Smooth muscle cell of the brain vasculature (primary cell): ENCODE measurements at regions not wholly inside any gene's neighbourhood (a gene's known extent, or its start where the extent isn't known, plus 50 kb on each side); places are given as distances from the start of the nearest gene placed in this dataset.
"Not testable (repeated sequence)": the region's sequence is repeated elsewhere in the genome, so short reads cannot be mapped to it uniquely, and the experiment has no call there.

ENCODE experiments used
- DNase-seq: peaks from one replicate; pipeline ENCODE4 v3.0.0-alpha.2; 2012; ENCODE audit warnings: low read depth, low spot score

- no peak for DNase-seq
Measured at GRCh38 chr14:98223106-98223505, 1048.9 kb downstream of the BCL11B start.

GRCh38 chr14:98223710-98224109, 1048.3 kb downstream of the BCL11B start:
- not testable (repeated sequence) for DNase-seq

GRCh38 chr14:98226411-98226810, 1045.6 kb downstream of the BCL11B start:
- no peak for DNase-seq

GRCh38 chr14:98227000-98227726, 1044.8 kb downstream of the BCL11B start:
- no peak for DNase-seq

- DNase-seq, result no peak
Measured at GRCh38 chr14:98227727-98228111, 1044.3 kb downstream of the BCL11B start.

GRCh38 chr14:98229656-98230366, 1042.2 kb downstream of the BCL11B start:
- DNase-seq, result no peak

- no peak for DNase-seq
Measured at GRCh38 chr14:98230411-98230810, 1041.6 kb downstream of the BCL11B start.

GRCh38 chr14:98231210-98231609, 1040.8 kb downstream of the BCL11B start:
- DNase-seq, result no peak

- no peak for DNase-seq
Measured at GRCh38 chr14:98233656-98234055, 1038.3 kb downstream of the BCL11B start.

GRCh38 chr14:98234208-98234607, 1037.8 kb downstream of the BCL11B start:
- no peak for DNase-seq

GRCh38 chr14:98236314-98236713, 1035.7 kb downstream of the BCL11B start:
- no peak for DNase-seq

GRCh38 chr14:98237939-98238338, 1034.1 kb downstream of the BCL11B start:
- DNase-seq, result no peak

GRCh38 chr14:98240376-98240775, 1031.6 kb downstream of the BCL11B start:
- DNase-seq, result no peak

GRCh38 chr14:98242903-98243302, 1029.1 kb downstream of the BCL11B start:
- DNase-seq, result no peak

GRCh38 chr14:98243332-98243731, 1028.7 kb downstream of the BCL11B start:
- no peak for DNase-seq

- DNase-seq, result no peak
Measured at GRCh38 chr14:98244162-98244948, 1027.6 kb downstream of the BCL11B start.

GRCh38 chr14:98244966-98245569, 1026.9 kb downstream of the BCL11B start:
- no peak for DNase-seq

GRCh38 chr14:98249057-98249456, 1022.9 kb downstream of the BCL11B start:
- DNase-seq, result no peak

GRCh38 chr14:98249476-98249875, 1022.5 kb downstream of the BCL11B start:
- no peak for DNase-seq

GRCh38 chr14:98252820-98253219, 1019.2 kb downstream of the BCL11B start:
- DNase-seq, result no peak

- DNase-seq, result no peak
Measured at GRCh38 chr14:98259881-98260280, 1012.1 kb downstream of the BCL11B start.

- no peak for DNase-seq
Measured at GRCh38 chr14:98262566-98262965, 1009.4 kb downstream of the BCL11B start.
